H1 (cell line): ENCODE measurements at regions not wholly inside any gene's neighbourhood (a gene's known extent, or its start where the extent isn't known, plus 50 kb on each side); places are given as distances from the start of the nearest gene placed in this dataset.

Experiments used
- CTCF ChIA-PET: fragments of 300-600 bp; sonication (Branson Sonifier 250); formaldehyde crosslinking; loops from one replicate; lab custom pipeline; 2021; ENCODE audit not compliant: partially characterized antibody; lab: Charles Lee
- POLR2A ChIA-PET: fragments of 300-600 bp; sonication (Branson Sonifier 250); formaldehyde crosslinking; loops from one replicate; lab custom pipeline; 2021; ENCODE audit warnings: inconsistent platforms; ENCODE audit not compliant: partially characterized antibody; lab: Charles Lee
- DNase-seq, 2 experiments: peaks; one replicate each; pipeline versions ENCODE4 v3.0.0 to v3.0.0-alpha.2; 2010 to 2022; ENCODE audit warnings: low spot score in 2 of 2, low read depth in 1 of 2, mixed read lengths in 1 of 2
- FAIRE-seq: peaks from 2 replicates; lab custom pipeline; 2011; peaks lifted over from hg19 to GRCh38; lab: Jason Lieb, UNC
- H2AFZ ChIP-seq: 2 replicates; pipeline ENCODE4 v1.8.1; 2012; ENCODE audit warnings: low read length, inconsistent platforms
- H2AK5ac ChIP-seq: 2 replicates; pipeline ENCODE4 v1.6.1; 2013; ENCODE audit warnings: low read depth, low read length
- H2BK120ac ChIP-seq: replicated peaks from 2 replicates; pipeline ENCODE3; 2013; ENCODE audit warnings: low read depth, low read length, inconsistent platforms
- H2BK12ac ChIP-seq: 2 replicates; pipeline ENCODE4 v1.6.1; 2013; ENCODE audit warnings: low read depth, low read length
- H2BK15ac ChIP-seq: 2 replicates; pipeline ENCODE4 v1.6.1; 2013; ENCODE audit warnings: low read length
- H2BK20ac ChIP-seq: 2 replicates; pipeline ENCODE4 v1.6.1; 2013; ENCODE audit warnings: low read length
- H2BK5ac ChIP-seq: 2 replicates; pipeline ENCODE4 v1.6.1; 2013; ENCODE audit warnings: low read depth, low read length
- H3K14ac ChIP-seq: 2 replicates; pipeline ENCODE4 v1.6.1; 2013; ENCODE audit warnings: inconsistent platforms; ENCODE audit not compliant: insufficient read length
- H3K18ac ChIP-seq: 2 replicates; pipeline ENCODE4 v1.6.1; 2013; ENCODE audit warnings: low read length; ENCODE audit errors: extremely low read depth
- H3K23ac ChIP-seq: 2 replicates; pipeline ENCODE4 v1.6.1; 2013; ENCODE audit warnings: inconsistent platforms; ENCODE audit not compliant: insufficient read length
- H3K23me2 ChIP-seq: 2 replicates; pipeline ENCODE4 v1.6.1; 2013; ENCODE audit warnings: low read depth, low read length
- H3K27ac ChIP-seq: 2 replicates; pipeline ENCODE4 v1.6.1; 2011; ENCODE audit warnings: low read depth, low read length, inconsistent platforms
- H3K27me3 ChIP-seq, 4 experiments: replicated peaks in 1 of 4; 1 replicate in 1 of 4; 2 replicates in 3 of 4; pipeline versions ENCODE4 v1.6.1 to v1.8.1; 2011 to 2013; ENCODE audit warnings: low read length in 3 of 4, mild to moderate bottlenecking in 3 of 4, inconsistent platforms in 2 of 4, mixed read lengths in 2 of 4, moderate library complexity in 1 of 4; ENCODE audit not compliant: control insufficient read depth in 3 of 4, insufficient read depth in 3 of 4; ENCODE audit errors: extremely low read depth in 1 of 4
- H3K36me3 ChIP-seq, 4 experiments: 2 replicates each; pipeline versions ENCODE4 v1.6.1 to v1.8.1; 2011 to 2013; ENCODE audit warnings: mild to moderate bottlenecking in 4 of 4, low read length in 3 of 4, moderate library complexity in 2 of 4, control low read depth in 1 of 4, inconsistent platforms in 1 of 4; ENCODE audit not compliant: insufficient read depth in 4 of 4, control insufficient read depth in 2 of 4
- H3K4ac ChIP-seq: replicated peaks from 2 replicates; pipeline ENCODE3; 2013; ENCODE audit warnings: low read length, low read depth, mixed read lengths, inconsistent platforms; ENCODE audit not compliant: insufficient read length
- H3K4me1 ChIP-seq, 4 experiments: replicated peaks in 1 of 4; 1 replicate in 1 of 4; 2 replicates in 3 of 4; pipeline versions ENCODE4 v1.6.1 to v1.8.1; 2011 to 2013; ENCODE audit warnings: low read length in 3 of 4, inconsistent platforms in 2 of 4, mixed read lengths in 1 of 4; ENCODE audit not compliant: insufficient read depth in 4 of 4, control insufficient read depth in 3 of 4
- H3K4me2 ChIP-seq, 2 experiments: 2 replicates each; pipeline versions ENCODE4 v1.6.1 to v1.8.1; 2011 to 2013; ENCODE audit warnings: low read depth in 2 of 2, low read length in 2 of 2, control low read depth in 1 of 2, inconsistent platforms in 1 of 2, mild to moderate bottlenecking in 1 of 2; ENCODE audit not compliant: insufficient read depth in 1 of 2
- H3K4me3 ChIP-seq, 4 experiments: fragments of 200-600, 300-600 bp in 1 of 4; sonication (generic), shearing (Covaris generic), sonication (Bioruptor Twin) in 1 of 4; 2 replicates each; pipeline versions ENCODE4 v1.5.1 to v1.8.1; 2011 to 2016; ENCODE audit warnings: low read length in 4 of 4, low read depth in 3 of 4, control low read depth in 2 of 4, inconsistent platforms in 2 of 4, mild to moderate bottlenecking in 2 of 4, mixed read lengths in 1 of 4, moderate library complexity in 1 of 4; ENCODE audit not compliant: insufficient read depth in 2 of 4; ENCODE audit errors: extremely low read depth in 1 of 4
- H3K56ac ChIP-seq: replicated peaks from 2 replicates; pipeline ENCODE3; 2013; ENCODE audit warnings: low read depth, mild to moderate bottlenecking, mixed read lengths, low read length, inconsistent platforms; ENCODE audit not compliant: insufficient read length
- H3K79me1 ChIP-seq: 2 replicates; pipeline ENCODE4 v1.6.1; 2013; ENCODE audit warnings: low read depth, low read length, control low read depth
- H3K79me2 ChIP-seq, 2 experiments: 2 replicates each; pipeline versions ENCODE4 v1.6.1 to v1.8.1; 2012 to 2013; ENCODE audit warnings: low read length in 2 of 2, mild to moderate bottlenecking in 2 of 2, inconsistent platforms in 1 of 2; ENCODE audit not compliant: insufficient read depth in 2 of 2, control insufficient read depth in 1 of 2
- H3K9ac ChIP-seq, 4 experiments: replicated peaks in 1 of 4; 1 replicate in 1 of 4; 2 replicates in 3 of 4; pipeline versions ENCODE4 v1.6.1 to v1.8.1; 2011 to 2013; ENCODE audit warnings: low read depth in 3 of 4, low read length in 3 of 4, control low read depth in 2 of 4, mild to moderate bottlenecking in 2 of 4, moderate library complexity in 2 of 4, inconsistent platforms in 1 of 4; ENCODE audit errors: extremely low read depth in 1 of 4
- H3K9me3 ChIP-seq, 2 experiments: 2 replicates each; pipeline versions ENCODE4 v1.6.1 to v1.8.1; 2012 to 2013; ENCODE audit warnings: mild to moderate bottlenecking in 2 of 2, moderate library complexity in 2 of 2, control low read depth in 1 of 2, inconsistent platforms in 1 of 2, low read depth in 1 of 2, low read length in 1 of 2, mixed read lengths in 1 of 2; ENCODE audit not compliant: insufficient read depth in 2 of 2
- H4K20me1 ChIP-seq, 2 experiments: replicated peaks in 1 of 2; 2 replicates each; pipeline versions ENCODE3 to v1.8.1; 2011 to 2013; ENCODE audit warnings: inconsistent platforms in 2 of 2, low read length in 2 of 2, mild to moderate bottlenecking in 1 of 2; ENCODE audit not compliant: insufficient read depth in 2 of 2, control insufficient read depth in 1 of 2
- H4K5ac ChIP-seq: 2 replicates; pipeline ENCODE4 v1.6.1; 2013; ENCODE audit warnings: low read length, low read depth, mixed read lengths, inconsistent platforms; ENCODE audit not compliant: insufficient read length
- H4K8ac ChIP-seq: 2 replicates; pipeline ENCODE4 v1.8.0; 2013; ENCODE audit warnings: mild to moderate bottlenecking, moderate library complexity, low read length, inconsistent platforms; ENCODE audit not compliant: insufficient read depth; ENCODE audit errors: extremely low read depth
- H4K91ac ChIP-seq: replicated peaks from 2 replicates; pipeline ENCODE3; 2013; ENCODE audit warnings: low read length, mixed read lengths, inconsistent platforms; ENCODE audit not compliant: insufficient read length
- ATF2 ChIP-seq: IDR thresholded peaks from 2 replicates; pipeline ENCODE4 v1.6.1; 2012; ENCODE audit warnings: low read length, inconsistent platforms
- BACH1 ChIP-seq: IDR thresholded peaks from 2 replicates; pipeline ENCODE4 v1.6.1; 2012; ENCODE audit warnings: low read length, improper control_type of control experiment
- CREB1 ChIP-seq: IDR thresholded peaks from 2 replicates; pipeline ENCODE4 v1.6.1; 2012; ENCODE audit warnings: inconsistent platforms
- RBBP5 ChIP-seq: IDR thresholded peaks from 2 replicates; pipeline ENCODE4 v1.7.1; 2012; ENCODE audit warnings: low read depth, mild to moderate bottlenecking, inconsistent platforms, low read length, moderate library complexity, borderline replicate concordance
- WGBS, 2 experiments: shearing (Covaris generic) in 1 of 2; methylation state at CpG; one replicate each; pipeline versions ENCODE4 v1.1.6 to v1.1.7; 2013 to 2015; ENCODE audit warnings: low lambda C conversion rate in 2 of 2, mixed read lengths in 2 of 2, inconsistent platforms in 1 of 2, low coverage in 1 of 2, missing lambda C conversion rate in 1 of 2; ENCODE audit not compliant: insufficient replicate concordance in 2 of 2, insufficient coverage in 1 of 2, insufficient read length in 1 of 2; ENCODE audit errors: extremely low coverage in 1 of 2, missing lambda C conversion rate in 1 of 2; 5-methylcytosine and 5-hydroxymethylcytosine counted together

GRCh38 chr16:64826374-64826773, 295.5 kb downstream of the CDH11 start:
- no peak overlapping the region for H2AFZ ChIP-seq
- TF ChIP-seq ATF2 = no peak
- no peak for TF ChIP-seq RBBP5
- TF ChIP-seq CREB1 = no peak
- TF ChIP-seq BACH1 = no peak
- H4K20me1 ChIP-seq = no peaks in the 10 kb centered on the region
- no peak overlapping the region for H3K9ac ChIP-seq
- H2BK15ac ChIP-seq = no peak overlapping the region
- CTCF ChIA-PET = no interaction called here
- WGBS, 2 experiments = 98% methylated on average over 2 of the region's 2 CpGs; no CpG with 5 or more reads in 1 of the 2 experiments
- no peak overlapping the region for H4K91ac ChIP-seq
- H3K18ac ChIP-seq = no peak overlapping the region
- no peak overlapping the region for H3K4ac ChIP-seq
- no peak overlapping the region for H2BK120ac ChIP-seq
- FAIRE-seq = no peak
- H3K4me2 ChIP-seq = no peak overlapping the region
- H2BK5ac ChIP-seq = no peak overlapping the region
- H3K14ac ChIP-seq = no peak overlapping the region
- no peaks in the 10 kb centered on the region for H3K27me3 ChIP-seq
- no peak overlapping the region for H3K27ac ChIP-seq
- no peaks in the 10 kb centered on the region for H3K79me1 ChIP-seq
- H3K4me1 ChIP-seq = no peaks in the 10 kb centered on the region
- DNase-seq = no peak
- no peak overlapping the region for H4K5ac ChIP-seq
- no peaks in the 10 kb centered on the region for H3K79me2 ChIP-seq
- H2AK5ac ChIP-seq = no peak overlapping the region
- no peaks in the 10 kb centered on the region for H3K23me2 ChIP-seq
- H3K23ac ChIP-seq = no peak overlapping the region
- no peak overlapping the region for H4K8ac ChIP-seq
- POLR2A ChIA-PET = no interaction called here
- H3K36me3 ChIP-seq = no peaks in the 10 kb centered on the region
- no peak overlapping the region for H3K56ac ChIP-seq
- no peak overlapping the region for H2BK12ac ChIP-seq
- H2BK20ac ChIP-seq = no peak overlapping the region
- no peaks in the 10 kb centered on the region for H3K9me3 ChIP-seq
- no peak overlapping the region for H3K4me3 ChIP-seq
